MM.1S (cell line): ENCODE measurements at regions not wholly inside any gene's neighbourhood (a gene's known extent, or its start where the extent isn't known, plus 50 kb on each side); places are given as distances from the start of the nearest gene placed in this dataset.

ENCODE experiments used
- DNase-seq: peaks from one replicate; pipeline ENCODE4 v3.0.0-alpha.2; 2015
- H2AFZ ChIP-seq: fragments of 300-600 bp; sonication (generic); 2 replicates; pipeline ENCODE4 v1.6.0; 2016; ENCODE audit warnings: antibody characterized with exemption, low read length
- H3F3A ChIP-seq: fragments of 300-600 bp; sonication (generic); 2 replicates; pipeline ENCODE4 v1.6.1; 2016; ENCODE audit warnings: mild to moderate bottlenecking, antibody characterized with exemption, low read length, moderate library complexity, mixed read lengths; ENCODE audit not compliant: insufficient read depth
- H3K27ac ChIP-seq: fragments of 300-600 bp; sonication (generic); 2 replicates; pipeline ENCODE4 v1.5.1; 2016; ENCODE audit warnings: mild to moderate bottlenecking, low read length
- H3K27me3 ChIP-seq: fragments of 300-600 bp; sonication (generic); replicated peaks from 2 replicates; pipeline ENCODE4 v1.6.0; 2016; ENCODE audit warnings: low read length; ENCODE audit not compliant: insufficient read depth
- H3K36me3 ChIP-seq: fragments of 300-600 bp; sonication (generic); replicated peaks from 2 replicates; pipeline ENCODE4 v1.6.1; 2016; ENCODE audit warnings: mild to moderate bottlenecking, low read length, mixed read lengths; ENCODE audit not compliant: insufficient read depth
- H3K4me1 ChIP-seq: fragments of 300-600 bp; sonication (generic); 2 replicates; pipeline ENCODE4 v1.6.1; 2016; ENCODE audit warnings: low read length, mixed read lengths
- H3K4me2 ChIP-seq: fragments of 300-600 bp; sonication (generic); 2 replicates; pipeline ENCODE4 v1.6.0; 2016; ENCODE audit warnings: low read depth, low read length
- H3K4me3 ChIP-seq: fragments of 300-600 bp; sonication (generic); 2 replicates; pipeline ENCODE4 v1.5.1; 2016; ENCODE audit warnings: low read length, mixed read lengths
- H3K79me2 ChIP-seq: fragments of 300-600 bp; sonication (generic); 2 replicates; pipeline ENCODE4 v1.6.1; 2016; ENCODE audit warnings: mixed run types, low read length, mixed read lengths
- H3K9ac ChIP-seq: fragments of 300-600 bp; sonication (generic); 2 replicates; pipeline ENCODE4 v1.6.1; 2016; ENCODE audit warnings: low read length, mixed read lengths
- H3K9me2 ChIP-seq: fragments of 300-600 bp; sonication (generic); replicated peaks from 2 replicates; pipeline ENCODE4 v1.6.1; 2016; ENCODE audit warnings: mild to moderate bottlenecking, low read length, mixed read lengths; ENCODE audit not compliant: insufficient read depth
- H3K9me3 ChIP-seq: fragments of 300-600 bp; sonication (generic); replicated peaks from 2 replicates; pipeline ENCODE4 v1.6.1; 2016; ENCODE audit warnings: mild to moderate bottlenecking, low read length, mixed read lengths; ENCODE audit not compliant: insufficient read depth
- H4K20me1 ChIP-seq: fragments of 300-600 bp; sonication (generic); 2 replicates; pipeline ENCODE4 v1.6.1; 2016; ENCODE audit warnings: mild to moderate bottlenecking, low read length, moderate library complexity, mixed read lengths; ENCODE audit not compliant: insufficient read depth
- CTCF ChIP-seq: fragments of 300-600 bp; sonication (generic); IDR thresholded peaks from 2 replicates; pipeline ENCODE4 v1.5.1; 2016; ENCODE audit warnings: antibody characterized with exemption, low read length, mixed read lengths
- EZH2 ChIP-seq: fragments of 300-600 bp; sonication (generic); optimal IDR thresholded peaks from 2 replicates; pipeline ENCODE3; 2017; ENCODE audit warnings: low read depth, mild to moderate bottlenecking, antibody characterized with exemption, low read length, mixed read lengths
- EZH2phosphoT487 ChIP-seq: fragments of 300-600 bp; sonication (generic); IDR thresholded peaks from 2 replicates; pipeline ENCODE4 v1.6.1; 2018; ENCODE audit warnings: antibody characterized with exemption, low read length

- no peak for TF ChIP-seq EZH2
- TF ChIP-seq EZH2phosphoT487: no peak
- TF ChIP-seq CTCF: no peak
- Histone ChIP-seq H3K9me3 (no peaks in the 10 kb centered on the region), H4K20me1 (no peaks in the 10 kb centered on the region), H3K4me1 (no peaks in the 10 kb centered on the region), H3K4me3 (no peak overlapping the region), H3F3A (no peaks in the 10 kb centered on the region), H3K79me2 (no peaks in the 10 kb centered on the region), H3K4me2 (no peak overlapping the region), H3K27ac (no peak overlapping the region), H3K9ac (no peak overlapping the region), H3K27me3 (no peaks in the 10 kb centered on the region), H3K36me3 (no peaks in the 10 kb centered on the region), H2AFZ (no peak overlapping the region), H3K9me2 (no peaks in the 10 kb centered on the region)
- no peak for DNase-seq
These were observed 140.8 kb upstream of the COL3A1 start for GRCh38 chr2:188833331-188833730.

- Histone ChIP-seq H4K20me1 (no peaks in the 10 kb centered on the region), H3K27ac (no peak overlapping the region), H3K9me3 (no peaks in the 10 kb centered on the region), H3K27me3 (no peaks in the 10 kb centered on the region), H3K9me2 (no peaks in the 10 kb centered on the region), H2AFZ (no peak overlapping the region), H3K4me2 (no peak overlapping the region), H3K36me3 (no peaks in the 10 kb centered on the region), H3F3A (no peaks in the 10 kb centered on the region), H3K4me1 (no peaks in the 10 kb centered on the region), H3K4me3 (no peak overlapping the region), H3K9ac (no peak overlapping the region), H3K79me2 (no peaks in the 10 kb centered on the region)
- DNase-seq: no peak
- TF ChIP-seq EZH2: no peak
- no peak for TF ChIP-seq EZH2phosphoT487
- TF ChIP-seq CTCF: no peak
These were observed 140.4 kb upstream of the COL3A1 start for GRCh38 chr2:188833799-188834198.

GRCh38 chr2:188835006-188835405, 139.2 kb upstream of the COL3A1 start:
- Histone ChIP-seq H2AFZ (no peak overlapping the region), H3K4me1 (no peaks in the 10 kb centered on the region), H3K4me3 (no peak overlapping the region), H3K4me2 (no peak overlapping the region), H4K20me1 (no peaks in the 10 kb centered on the region), H3K9me3 (no peaks in the 10 kb centered on the region), H3K27me3 (no peaks in the 10 kb centered on the region), H3K9me2 (no peaks in the 10 kb centered on the region), H3K36me3 (no peaks in the 10 kb centered on the region), H3K27ac (no peak overlapping the region), H3F3A (no peaks in the 10 kb centered on the region), H3K9ac (no peak overlapping the region), H3K79me2 (no peaks in the 10 kb centered on the region)
- no peak for DNase-seq
- no peak for TF ChIP-seq EZH2phosphoT487
- no peak for TF ChIP-seq CTCF
- no peak for TF ChIP-seq EZH2

- Histone ChIP-seq H3K4me3 (no peak overlapping the region), H2AFZ (no peak overlapping the region), H3K79me2 (no peaks in the 10 kb centered on the region), H3K36me3 (no peaks in the 10 kb centered on the region), H3K27ac (no peak overlapping the region), H3K4me1 (no peaks in the 10 kb centered on the region), H3K9me3 (no peaks in the 10 kb centered on the region), H3K9me2 (no peaks in the 10 kb centered on the region), H3K9ac (no peak overlapping the region), H3F3A (no peaks in the 10 kb centered on the region), H4K20me1 (no peaks in the 10 kb centered on the region), H3K27me3 (no peaks in the 10 kb centered on the region), H3K4me2 (no peak overlapping the region)
- DNase-seq: no peak
- TF ChIP-seq CTCF: no peak
- no peak for TF ChIP-seq EZH2phosphoT487
- no peak for TF ChIP-seq EZH2
These were observed 138.4 kb upstream of the COL3A1 start for GRCh38 chr2:188835821-188836220.
